ENCODE measurements at regions not wholly inside any gene's neighbourhood (a gene's known extent, or its start where the extent isn't known, plus 50 kb on each side); places are given as distances from the start of the nearest gene placed in this dataset.

- no peak for TF ChIP-seq CTCF (IDR thresholded peaks at IDR 0.05; ENCODE audit: poor library complexity)
- no peak for TF ChIP-seq EZH2 (IDR thresholded peaks at IDR 0.05; ENCODE audit: borderline replicate concordance)
- no peak for TF ChIP-seq EZH2phosphoT487 (IDR thresholded peaks at IDR 0.05; ENCODE audit: low read depth, severe bottlenecking, unreplicated experiment)
These were observed 159.1 kb downstream of the IRS1 start for GRCh38 chr2:226640501-226640900.

All from hepatocyte (in vitro differentiated cells).